Liver (tissue), 8 donors: ENCODE measurements at regions not wholly inside any gene's neighbourhood (a gene's known extent, or its start where the extent isn't known, plus 50 kb on each side); places are given as distances from the start of the nearest gene placed in this dataset.

Experiments used
- DNase-seq: peaks from one replicate; pipeline ENCODE4 v3.0.0-alpha.2; 2017; ENCODE audit warnings: low spot score
- H3K27ac ChIP-seq, 2 donors: one replicate each; pipeline ENCODE4 v1.7.0; 2013; ENCODE audit warnings: inconsistent platforms in 2 of 2, low read length in 2 of 2, control low read depth in 1 of 2, low read depth in 1 of 2, mild to moderate bottlenecking in 1 of 2
- H3K27me3 ChIP-seq, 4 donors: one replicate each; pipeline versions ENCODE4 v1.6.1 to v1.7.0; 2013; ENCODE audit warnings: low read length in 3 of 4, inconsistent platforms in 1 of 4, mild to moderate bottlenecking in 1 of 4, moderate library complexity in 1 of 4; ENCODE audit not compliant: control insufficient read depth in 4 of 4, insufficient read depth in 4 of 4
- H3K36me3 ChIP-seq, 4 donors: one replicate each; pipeline versions ENCODE4 v1.6.1 to v1.7.0; 2013; ENCODE audit warnings: low read length in 3 of 4, mild to moderate bottlenecking in 3 of 4, low read depth in 1 of 4, moderate library complexity in 1 of 4; ENCODE audit not compliant: control insufficient read depth in 4 of 4, insufficient read depth in 3 of 4
- H3K4me1 ChIP-seq, 4 donors: one replicate each; pipeline versions ENCODE4 v1.6.1 to v1.7.0; 2013; ENCODE audit warnings: low read length in 3 of 4, mild to moderate bottlenecking in 3 of 4, moderate library complexity in 1 of 4; ENCODE audit not compliant: control insufficient read depth in 4 of 4, insufficient read depth in 4 of 4
- H3K4me3 ChIP-seq, 3 donors: one replicate each; pipeline versions ENCODE4 v1.6.1 to v1.7.0; 2013; ENCODE audit warnings: low read length in 3 of 3, control low read depth in 1 of 3, low read depth in 1 of 3, mild to moderate bottlenecking in 1 of 3
- H3K9ac ChIP-seq, 2 donors: one replicate each; pipeline ENCODE4 v1.7.0; 2013; ENCODE audit warnings: low read length in 2 of 2, mild to moderate bottlenecking in 2 of 2, moderate library complexity in 2 of 2, control low read depth in 1 of 2, low read depth in 1 of 2
- H3K9me3 ChIP-seq, 4 donors: one replicate each; pipeline versions ENCODE4 v1.6.1 to v1.7.0; 2013; ENCODE audit warnings: low read length in 3 of 4; ENCODE audit not compliant: control insufficient read depth in 4 of 4
- ATF3 ChIP-seq: IDR thresholded peaks from 2 replicates; pipeline ENCODE4 v1.6.1; 2016; ENCODE audit warnings: antibody characterized with exemption
- CTCF ChIP-seq: fragments of 150-350 bp; IDR thresholded peaks from 2 replicates; pipeline ENCODE4 v1.5.1; 2017; ENCODE audit warnings: improper control_type of control experiment, low read depth, low read length; ENCODE audit not compliant: missing input control
- FOXA1 ChIP-seq: IDR thresholded peaks from 2 replicates; pipeline ENCODE4 v1.6.1; 2016; ENCODE audit warnings: antibody characterized with exemption
- FOXA2 ChIP-seq: IDR thresholded peaks from 2 replicates; pipeline ENCODE4 v1.6.1; 2016; ENCODE audit warnings: antibody characterized with exemption
- GABPA ChIP-seq, 2 donors: IDR thresholded peaks in 1 of 2; conservative IDR thresholded peaks in 1 of 2; 2 replicates each; pipeline ENCODE4 v1.6.1; 2016; ENCODE audit warnings: antibody characterized with exemption in 2 of 2, mild to moderate bottlenecking in 1 of 2, moderate library complexity in 1 of 2
- HNF4A ChIP-seq, 2 donors: conservative IDR thresholded peaks; 2 replicates each; pipeline ENCODE4 v1.6.1; 2016; ENCODE audit warnings: antibody characterized with exemption in 2 of 2, mild to moderate bottlenecking in 2 of 2
- HNF4G ChIP-seq: IDR thresholded peaks from 2 replicates; pipeline ENCODE4 v1.6.1; 2016; ENCODE audit warnings: antibody characterized with exemption
- JUND ChIP-seq, 2 donors: IDR thresholded peaks; 2 replicates each; pipeline ENCODE4 v1.6.1; 2016; ENCODE audit warnings: antibody characterized with exemption in 2 of 2
- MAX ChIP-seq: IDR thresholded peaks from 2 replicates; pipeline ENCODE4 v1.6.1; 2016; ENCODE audit warnings: antibody characterized with exemption
- NR2F2 ChIP-seq: IDR thresholded peaks from 2 replicates; pipeline ENCODE4 v1.6.1; 2016; ENCODE audit warnings: antibody characterized with exemption
- RAD21 ChIP-seq, 2 donors: IDR thresholded peaks; 2 replicates each; pipeline ENCODE4 v1.6.1; 2016; ENCODE audit warnings: antibody characterized with exemption in 2 of 2, mild to moderate bottlenecking in 2 of 2
- REST ChIP-seq: IDR thresholded peaks from 2 replicates; pipeline ENCODE4 v1.6.1; 2016; ENCODE audit warnings: antibody characterized with exemption, mild to moderate bottlenecking
- RXRA ChIP-seq, 2 donors: IDR thresholded peaks; 2 replicates each; pipeline ENCODE4 v1.6.1; 2017 to 2018; ENCODE audit warnings: antibody characterized with exemption in 2 of 2, mild to moderate bottlenecking in 1 of 2
- SP1 ChIP-seq: IDR thresholded peaks from 2 replicates; pipeline ENCODE4 v1.6.1; 2018; ENCODE audit warnings: antibody characterized with exemption, mild to moderate bottlenecking
- TAF1 ChIP-seq: conservative IDR thresholded peaks from 2 replicates; pipeline ENCODE4 v1.6.1; 2016; ENCODE audit warnings: antibody characterized with exemption, mild to moderate bottlenecking
- YY1 ChIP-seq: IDR thresholded peaks from 2 replicates; pipeline ENCODE4 v1.6.1; 2016; ENCODE audit warnings: antibody characterized with exemption, mild to moderate bottlenecking
- ZBTB33 ChIP-seq: IDR thresholded peaks from 2 replicates; pipeline ENCODE4 v1.6.1; 2016; ENCODE audit warnings: antibody characterized with exemption
- WGBS: extraction: QIAGEN DNeasy Blood & Tissue Kit; methylation state at CpG from one replicate; pipeline ENCODE4 v1.1.7; 2013; 5-methylcytosine and 5-hydroxymethylcytosine counted together
- donor health status: healthy.
- donor health status: healthy.
- donor health status: healthy.
- donor health status: healthy.
- donor health status: healthy.

- WGBS: 83% methylated on average over 1 of the region's 1 CpG
- Histone ChIP-seq H3K36me3 (no peaks in the 10 kb centered on the region), H3K4me1 (no peaks in the 10 kb centered on the region), H3K9me3 (no peaks in the 10 kb centered on the region), H3K9ac (no peak overlapping the region), H3K27ac (no peak overlapping the region), H3K4me3 (no peak overlapping the region), H3K27me3 (no peaks in the 10 kb centered on the region)
- TF ChIP-seq CTCF (no peak), FOXA2 (no peak), HNF4G (no peak), ZBTB33 (no peak), YY1 (no peak), HNF4A (conservative IDR thresholded peaks at IDR 0.05) (no peak), RAD21 (IDR thresholded peaks at IDR 0.05) (no peak), ATF3 (no peak), MAX (no peak), FOXA1 (no peak), TAF1 (no peak), NR2F2 (no peak), JUND (IDR thresholded peaks at IDR 0.05) (no peak), REST (no peak), GABPA (IDR thresholded peaks at IDR 0.05 in 1 of 2, conservative IDR thresholded peaks at IDR 0.05 in 1 of 2) (no peak)
- DNase-seq: no peak
Observed at GRCh38 chr3:168803536-168803935, 707.8 kb upstream of the GOLIM4 start.

- 65% methylated on average over 4 of the region's 4 CpGs for WGBS
Observed at GRCh38 chr3:168802766-168803165, 707.0 kb upstream of the GOLIM4 start.

More at GRCh38 chr3:168802766-168803165, 707.0 kb upstream of the GOLIM4 start:
- Histone ChIP-seq H3K36me3 (no peaks in the 10 kb centered on the region), H3K9ac (no peak overlapping the region), H3K27me3 (no peaks in the 10 kb centered on the region), H3K27ac (no peak overlapping the region), H3K9me3 (no peaks in the 10 kb centered on the region), H3K4me1 (no peaks in the 10 kb centered on the region), H3K4me3 (no peak overlapping the region)
- TF ChIP-seq HNF4A (conservative IDR thresholded peaks at IDR 0.05) (no peak), REST (no peak), HNF4G (no peak), JUND (IDR thresholded peaks at IDR 0.05) (no peak), FOXA2 (no peak), SP1 (no peak), YY1 (no peak), RAD21 (IDR thresholded peaks at IDR 0.05) (no peak), FOXA1 (no peak), RXRA (IDR thresholded peaks at IDR 0.05) (no peak)
- no peak for DNase-seq
